Naive B cell (primary cell): ENCODE measurements at regions not wholly inside any gene's neighbourhood (a gene's known extent, or its start where the extent isn't known, plus 50 kb on each side); places are given as distances from the start of the nearest gene placed in this dataset.

Source experiments
- ATAC-seq, 2 donors: fragments of 150-1000 bp; cut with Tn5 transposase; 2 replicates each; pipeline ENCODE4 v1.10.0; 2021; ENCODE audit warnings: low read depth in 2 of 2, mild to moderate bottlenecking in 2 of 2, moderate library complexity in 2 of 2
- DNase-seq: peaks from one replicate; pipeline ENCODE4 v3.0.0; 2022
- H3K27ac Mint-ChIP-seq, 6 donors: one replicate each; pipeline ENCODE4 v1.8.0; 2020 to 2022; ENCODE audit warnings: mild to moderate bottlenecking in 6 of 6, mixed read lengths in 6 of 6, moderate library complexity in 5 of 6, inconsistent platforms in 2 of 6
- H3K27me3 Mint-ChIP-seq, 3 donors: one replicate each; pipeline ENCODE4 v1.8.0; 2021 to 2022; ENCODE audit warnings: mixed read lengths in 3 of 3, mild to moderate bottlenecking in 1 of 3
- H3K36me3 Mint-ChIP-seq, 2 donors: one replicate each; pipeline ENCODE4 v1.8.0; 2020 to 2022; ENCODE audit warnings: mixed read lengths in 2 of 2, inconsistent platforms in 1 of 2, mild to moderate bottlenecking in 1 of 2
- H3K4me1 Mint-ChIP-seq, 3 donors: one replicate each; pipeline ENCODE4 v1.8.0; 2020 to 2022; ENCODE audit warnings: mixed read lengths in 3 of 3, inconsistent platforms in 1 of 3, mild to moderate bottlenecking in 1 of 3, moderate library complexity in 1 of 3
- H3K4me3 Mint-ChIP-seq, 8 donors: one replicate each; pipeline ENCODE4 v1.8.0; 2020 to 2022; ENCODE audit warnings: mild to moderate bottlenecking in 8 of 8, mixed read lengths in 8 of 8, moderate library complexity in 8 of 8, inconsistent platforms in 2 of 8
- H3K9me3 Mint-ChIP-seq, 7 donors: one replicate each; pipeline ENCODE4 v1.8.0; 2020 to 2022; ENCODE audit warnings: mixed read lengths in 7 of 7, mild to moderate bottlenecking in 5 of 7, inconsistent platforms in 2 of 7, moderate library complexity in 1 of 7

DNA sequence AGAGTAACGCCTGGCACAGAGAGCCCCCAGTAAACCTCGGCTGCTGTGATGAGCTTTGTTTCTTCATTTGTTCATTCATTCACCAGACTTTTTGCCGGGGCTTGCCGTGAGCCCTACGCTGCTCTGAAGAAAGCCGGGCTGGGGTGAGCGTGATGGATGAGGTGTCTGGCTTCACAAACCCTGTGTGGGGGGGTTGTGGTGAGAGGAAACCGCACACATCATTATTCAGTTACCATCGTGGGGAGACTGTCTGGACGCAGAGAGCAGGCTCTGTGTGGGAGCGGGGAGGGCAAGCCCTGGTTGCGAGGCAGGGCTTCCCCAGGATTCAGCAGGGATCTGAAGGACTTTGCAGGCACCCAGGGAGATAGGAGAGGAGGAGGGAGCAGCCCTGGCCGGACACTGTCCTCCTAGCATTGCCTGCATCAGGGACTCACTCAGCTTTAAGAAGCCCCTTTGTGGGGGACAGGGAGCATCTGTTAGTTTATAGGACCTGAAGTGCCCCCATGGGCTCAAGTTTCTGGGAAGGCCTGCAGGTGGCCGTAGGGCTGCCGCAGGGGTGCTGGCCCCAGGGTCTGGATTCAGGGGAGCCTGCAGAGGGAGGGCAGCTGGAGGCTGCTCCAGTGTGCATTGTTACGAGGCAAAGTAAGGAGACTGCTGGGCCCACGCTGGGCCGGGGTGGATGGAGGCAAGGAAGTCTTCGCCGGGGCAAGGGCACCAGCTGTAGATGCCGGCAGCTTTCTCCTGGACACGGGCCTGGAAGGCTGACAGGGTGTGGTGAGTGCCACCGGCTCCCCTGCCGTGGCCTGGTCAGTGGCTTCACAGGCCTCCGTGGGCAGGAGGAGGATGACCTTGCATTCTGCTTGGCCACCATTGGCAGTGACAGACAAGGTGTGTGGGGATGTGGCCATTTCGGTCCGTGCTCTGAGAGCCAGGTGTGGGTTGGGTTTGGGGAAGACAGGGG is 334.5 kb downstream of the SEC14L1 start:
- ATAC-seq, result peak; percentile 84 to 86
- Mint-ChIP-seq H3K27ac (peak overlapping the region; percentile 84 to 99 (median 94)), H3K4me1 (peaks cover 69 to 94% (median 88%) of the 10 kb centered on the region in 3 donors), H3K4me3 (peak overlapping the region; percentile 52 to 87 (median 74)), H3K36me3 (peaks cover 3 to 6% of the 10 kb centered on the region in 2 donors), H3K27me3 (no peaks in the 10 kb centered on the region), H3K9me3 (peaks cover 0 to 3% (median 0%) of the 10 kb centered on the region in 7 donors)
- peak; percentile 59 for DNase-seq

- no peak for ATAC-seq
- Mint-ChIP-seq H3K36me3 (no peaks in the 10 kb centered on the region), H3K4me3 (peak overlapping the region in 2 of 8 donors; percentile 5 to 68), H3K27ac (peak overlapping the region in 5 of 6 donors; percentile 30 to 99 (median 84)), H3K4me1 (peaks cover 62 to 90% (median 81%) of the 10 kb centered on the region in 3 donors), H3K27me3 (no peaks in the 10 kb centered on the region), H3K9me3 (no peaks in the 10 kb centered on the region)
- no peak for DNase-seq
Measured at GRCh38 chr17:77476006-77476405, 335.2 kb downstream of the SEC14L1 start.

DNA sequence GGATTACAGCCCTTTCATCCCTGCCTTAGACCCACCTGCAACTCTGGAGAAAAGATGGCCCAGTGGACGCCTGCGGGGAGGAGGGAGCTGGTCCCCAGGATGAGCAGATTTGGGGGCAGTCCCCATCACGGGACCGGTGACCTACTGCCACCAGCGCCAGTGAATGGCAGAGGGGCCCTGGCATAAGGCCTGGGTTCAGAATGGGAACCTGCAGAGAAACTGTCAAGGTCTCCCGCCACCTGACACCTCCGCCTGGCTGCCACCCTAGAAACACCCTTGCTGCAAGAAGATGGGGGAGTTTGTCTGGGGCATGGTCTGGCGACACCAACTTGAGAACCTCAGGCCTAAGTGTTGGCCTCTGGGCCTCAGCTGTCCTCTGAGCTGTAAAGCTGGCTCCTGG is 335.7 kb downstream of the SEC14L1 start:
- DNase-seq (no peak), ATAC-seq (no peak)
- Mint-ChIP-seq H3K27me3 (no peaks in the 10 kb centered on the region), H3K36me3 (no peaks in the 10 kb centered on the region), H3K27ac (peak overlapping the region in 4 of 6 donors; percentile 26 to 99 (median 54)), H3K4me1 (peaks cover 59 to 90% (median 78%) of the 10 kb centered on the region in 3 donors), H3K9me3 (no peaks in the 10 kb centered on the region), H3K4me3 (peak overlapping the region in 2 of 8 donors; percentile 15 to 29)

GRCh38 chr17:77476931-77477805 is 336.4 kb downstream of the SEC14L1 start:
- ATAC-seq (no peak), DNase-seq (no peak)
- no peaks in the 10 kb centered on the region for H3K27me3 Mint-ChIP-seq

DNA sequence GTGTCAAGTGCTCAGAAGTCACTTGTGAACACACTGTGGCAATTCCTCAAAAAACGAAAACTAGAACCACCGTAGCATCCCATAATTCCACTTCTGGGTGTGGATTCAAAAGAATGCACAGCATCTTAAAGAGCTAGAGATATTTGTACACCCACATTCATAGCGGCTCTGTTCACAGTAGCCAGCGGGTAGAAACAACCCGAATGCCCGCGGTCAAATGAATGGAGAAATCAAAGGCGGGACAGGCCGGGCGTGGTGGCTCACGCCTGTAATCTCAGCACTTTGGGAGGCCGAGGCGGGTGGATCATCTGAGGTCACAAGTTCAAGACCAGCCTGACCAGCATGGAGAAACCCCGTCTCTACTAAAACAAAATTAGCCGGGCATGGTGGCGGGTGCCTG is 337.5 kb downstream of the SEC14L1 start:
- Mint-ChIP-seq H3K27ac (peak overlapping the region in 3 of 6 donors; percentile 61 to 81 (median 78)), H3K4me3 (no peak overlapping the region)
- no peak for ATAC-seq

More at GRCh38 chr17:77476931-77477805, 336.4 kb downstream of the SEC14L1 start:
- Mint-ChIP-seq H3K9me3 (no peaks in the 10 kb centered on the region), H3K27ac (peak overlapping the region in 5 of 6 donors; percentile 12 to 99 (median 71)), H3K4me3 (peak overlapping the region in 5 of 8 donors; percentile 16 to 73 (median 29)), H3K4me1 (peaks cover 55 to 87% (median 78%) of the 10 kb centered on the region in 3 donors), H3K36me3 (no peaks in the 10 kb centered on the region)

GRCh38 chr17:77478899-77479298 is 338.1 kb downstream of the SEC14L1 start:
- H3K36me3 Mint-ChIP-seq, result no peaks in the 10 kb centered on the region
- no peak for DNase-seq
- H3K9me3 Mint-ChIP-seq, result no peaks in the 10 kb centered on the region
- peaks cover 43 to 75% (median 66%) of the 10 kb centered on the region in 3 donors for H3K4me1 Mint-ChIP-seq
- no peak for ATAC-seq
- H3K27ac Mint-ChIP-seq, result peak overlapping the region; percentile 58 to 93 (median 80)
- H3K27me3 Mint-ChIP-seq, result no peaks in the 10 kb centered on the region
- no peak overlapping the region for H3K4me3 Mint-ChIP-seq

More for the DNA sequence above, 337.5 kb downstream of the SEC14L1 start:
- DNase-seq, result no peak
- H3K27me3 Mint-ChIP-seq, result no peaks in the 10 kb centered on the region
- no peaks in the 10 kb centered on the region for H3K9me3 Mint-ChIP-seq
- H3K36me3 Mint-ChIP-seq, result no peaks in the 10 kb centered on the region
- peaks cover 48 to 79% (median 71%) of the 10 kb centered on the region in 3 donors for H3K4me1 Mint-ChIP-seq

DNA sequence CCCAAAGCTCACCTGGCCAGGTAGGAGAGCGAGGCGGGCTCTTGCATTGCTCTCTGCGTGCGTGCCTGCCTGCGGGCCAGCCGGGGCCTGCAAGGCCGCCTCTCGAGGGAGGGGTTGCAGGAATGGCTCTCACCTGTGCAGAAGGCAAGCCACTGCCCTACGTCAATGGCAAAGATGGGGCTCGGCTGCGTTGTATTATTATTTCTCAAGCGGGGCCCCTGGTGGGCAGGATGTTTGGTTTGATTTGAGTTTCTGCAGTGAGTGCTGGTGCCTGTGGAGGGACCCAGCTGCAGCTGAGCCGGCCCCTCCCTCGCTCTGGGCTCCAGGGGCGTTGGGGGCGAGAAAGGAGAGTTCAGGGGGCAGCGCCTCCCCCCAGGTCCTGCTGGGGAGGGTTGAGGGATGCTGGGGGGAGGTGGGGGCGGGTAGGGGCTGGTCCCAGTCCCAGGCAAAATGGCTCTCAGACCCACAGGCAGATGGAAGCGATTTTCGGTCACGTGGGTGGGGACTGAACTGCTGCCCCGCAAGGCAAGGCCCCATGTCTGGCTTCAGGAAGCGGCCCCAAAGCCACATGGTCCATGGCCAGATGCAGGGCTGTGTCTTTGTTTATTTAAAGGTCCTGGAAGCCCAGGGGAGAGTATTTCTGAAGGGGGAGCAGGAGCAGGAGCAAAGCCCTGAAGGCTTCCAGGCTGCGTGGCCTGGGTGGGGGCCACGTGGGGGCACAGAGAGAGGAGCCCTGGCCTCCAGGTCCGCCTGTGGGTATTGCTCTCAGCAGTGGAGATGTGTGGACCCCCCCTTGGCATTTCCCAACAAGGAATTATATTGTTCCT is 338.8 kb downstream of the SEC14L1 start:
- Mint-ChIP-seq H3K4me3 (no peak overlapping the region), H3K27me3 (no peaks in the 10 kb centered on the region), H3K9me3 (no peaks in the 10 kb centered on the region), H3K36me3 (no peaks in the 10 kb centered on the region), H3K4me1 (peaks cover 36 to 68% (median 59%) of the 10 kb centered on the region in 3 donors), H3K27ac (peak overlapping the region in 5 of 6 donors; percentile 47 to 78 (median 61))
- DNase-seq, result no peak
- ATAC-seq, result no peak

DNA sequence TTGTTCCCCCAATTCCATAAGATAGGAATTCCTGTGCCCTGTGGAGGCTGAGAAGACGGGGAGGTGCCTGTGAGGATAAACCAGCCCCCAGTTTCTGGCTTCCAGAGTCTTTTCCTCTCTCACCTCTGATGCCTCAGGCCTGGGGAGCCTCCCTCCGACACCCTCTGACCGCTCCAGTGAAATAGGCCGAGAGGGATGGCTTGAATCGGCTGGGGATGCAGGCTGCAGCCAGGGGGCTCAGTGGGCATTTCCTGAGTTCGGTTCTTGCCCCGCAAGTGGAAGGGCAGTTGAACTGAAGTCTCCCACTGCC is 339.4 kb downstream of the SEC14L1 start:
- ATAC-seq (no peak), DNase-seq (no peak)
- Mint-ChIP-seq H3K9me3 (no peaks in the 10 kb centered on the region), H3K4me1 (peaks cover 31 to 62% (median 53%) of the 10 kb centered on the region in 3 donors), H3K4me3 (no peak overlapping the region), H3K36me3 (no peaks in the 10 kb centered on the region), H3K27ac (peak overlapping the region in 2 of 6 donors; percentile 29 to 61), H3K27me3 (no peaks in the 10 kb centered on the region)

DNA sequence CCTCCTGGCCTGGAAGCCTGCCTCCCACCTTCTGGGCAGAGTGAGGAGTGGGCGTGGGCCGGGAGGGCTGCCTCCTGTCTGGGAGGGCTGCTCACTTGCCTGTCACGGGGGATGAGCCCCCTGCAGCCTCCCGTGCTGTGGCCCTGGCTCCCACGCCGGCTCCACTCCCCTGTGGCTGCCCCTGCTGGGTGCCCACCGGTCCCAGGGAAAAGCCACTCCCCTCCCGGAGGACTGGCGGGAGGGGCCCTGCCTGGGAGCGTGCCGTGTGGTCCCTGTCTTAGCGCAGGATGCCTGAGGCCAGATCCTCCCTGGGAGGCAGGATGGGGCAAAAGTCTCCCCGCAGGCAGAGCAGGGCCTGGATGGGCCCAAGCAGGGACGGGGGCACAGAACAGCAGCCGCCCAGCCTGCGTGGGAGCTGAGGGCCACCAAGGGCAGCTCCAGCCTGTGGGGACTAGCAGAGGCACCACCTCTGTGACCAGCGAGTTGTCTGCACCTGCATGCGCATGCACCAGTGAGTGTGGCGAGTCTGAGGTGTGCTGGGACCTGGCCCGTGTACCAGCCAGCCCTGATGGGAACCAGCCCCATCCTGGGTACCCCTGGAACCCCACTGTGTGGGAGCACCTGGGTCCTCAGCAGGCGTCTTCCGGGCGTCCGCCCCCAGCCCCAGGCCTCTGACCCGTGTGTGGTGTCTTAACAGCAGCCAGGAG is 339.9 kb downstream of the SEC14L1 start:
- ATAC-seq (no peak), DNase-seq (no peak)
- peaks cover 26 to 57% (median 48%) of the 10 kb centered on the region in 3 donors for H3K4me1 Mint-ChIP-seq
- no peaks in the 10 kb centered on the region for H3K27me3 Mint-ChIP-seq
- H3K4me3 Mint-ChIP-seq, result no peak overlapping the region
- peak overlapping the region in 1 of 6 donors; percentile 61 for H3K27ac Mint-ChIP-seq
- H3K36me3 Mint-ChIP-seq, result no peaks in the 10 kb centered on the region
- no peaks in the 10 kb centered on the region for H3K9me3 Mint-ChIP-seq

DNA sequence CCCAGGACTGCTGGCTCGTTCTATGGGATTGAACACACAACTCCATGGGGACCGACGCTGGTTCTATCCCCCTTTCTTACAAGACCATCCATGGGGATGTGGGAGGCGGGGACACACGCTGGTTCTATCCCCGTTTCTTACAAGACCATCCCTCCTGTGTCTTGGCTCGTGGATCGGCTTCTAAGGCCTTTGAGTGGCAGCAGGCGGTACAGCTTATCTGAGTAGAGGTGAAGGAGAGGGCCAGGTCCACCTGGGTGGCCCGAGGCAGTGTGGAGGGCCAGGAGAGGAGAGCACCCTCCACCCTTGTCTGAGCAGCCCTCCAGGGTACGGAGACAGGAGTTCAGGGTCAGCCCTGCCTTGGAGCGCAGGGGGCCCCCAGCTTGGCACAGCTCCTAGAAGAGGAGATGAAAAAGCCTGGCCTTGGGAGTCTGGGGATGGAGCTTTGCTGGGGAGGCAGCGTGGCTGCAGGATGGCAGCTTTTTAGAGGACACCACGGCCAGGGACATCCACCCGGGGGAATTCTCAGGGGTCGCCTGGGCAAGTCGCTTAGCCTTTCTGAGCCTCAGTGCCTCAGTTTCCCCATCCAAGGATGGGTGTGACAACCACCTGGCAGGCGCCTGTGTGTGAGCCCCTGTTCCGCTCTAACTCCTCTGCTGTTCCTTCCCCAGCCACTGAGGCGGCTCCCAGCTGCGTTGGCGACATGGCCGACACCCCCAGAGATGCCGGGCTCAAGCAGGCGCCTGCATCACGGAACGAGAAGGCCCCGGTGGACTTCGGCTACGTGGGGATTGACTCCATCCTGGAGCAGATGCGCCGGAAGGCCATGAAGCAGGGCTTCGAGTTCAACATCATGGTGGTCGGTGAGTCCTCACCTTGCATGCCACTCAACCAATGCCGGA is 341.0 kb downstream of the SEC14L1 start:
- H3K27ac Mint-ChIP-seq, result peak overlapping the region in 4 of 6 donors; percentile 67 to 97 (median 84)

GRCh38 chr17:77482375-77483127 is 341.8 kb downstream of the SEC14L1 start:
- DNase-seq, result no peak
- ATAC-seq, result no peak
- Mint-ChIP-seq H3K27ac (peak overlapping the region in 2 of 6 donors; percentile 71 to 90), H3K4me3 (peak overlapping the region in 2 of 8 donors; percentile 18 to 53), H3K27me3 (no peaks in the 10 kb centered on the region), H3K9me3 (no peaks in the 10 kb centered on the region), H3K4me1 (peaks cover 21 to 46% (median 29%) of the 10 kb centered on the region in 3 donors), H3K36me3 (peaks cover 0 to 8% of the 10 kb centered on the region in 2 donors)

More for the DNA sequence above, 341.0 kb downstream of the SEC14L1 start:
- no peaks in the 10 kb centered on the region for H3K27me3 Mint-ChIP-seq
- no peaks in the 10 kb centered on the region for H3K9me3 Mint-ChIP-seq
- peaks cover 28 to 54% (median 38%) of the 10 kb centered on the region in 3 donors for H3K4me1 Mint-ChIP-seq
- DNase-seq, result no peak
- H3K4me3 Mint-ChIP-seq, result peak overlapping the region in 3 of 8 donors; percentile 18 to 77 (median 44)
- peaks cover 0 to 7% of the 10 kb centered on the region in 2 donors for H3K36me3 Mint-ChIP-seq
- no peak for ATAC-seq
